GM18867 (cell line): ENCODE measurements at regions not wholly inside any gene's neighbourhood (a gene's known extent, or its start where the extent isn't known, plus 50 kb on each side); places are given as distances from the start of the nearest gene placed in this dataset.

Experiments
- ATAC-seq: cut with Tn5 transposase; IDR thresholded peaks from one replicate; pipeline ENCODE4 v1.9.1; 2021; ENCODE audit warnings: mild to moderate bottlenecking, moderate library complexity; ENCODE audit not compliant: unreplicated experiment

- no peak for ATAC-seq
Observed at GRCh38 chr15:68500363-68501258, 68.6 kb upstream of the ITGA11 start.

GRCh38 chr15:68501259-68501591 is 69.3 kb upstream of the ITGA11 start:
- ATAC-seq: no peak

DNA sequence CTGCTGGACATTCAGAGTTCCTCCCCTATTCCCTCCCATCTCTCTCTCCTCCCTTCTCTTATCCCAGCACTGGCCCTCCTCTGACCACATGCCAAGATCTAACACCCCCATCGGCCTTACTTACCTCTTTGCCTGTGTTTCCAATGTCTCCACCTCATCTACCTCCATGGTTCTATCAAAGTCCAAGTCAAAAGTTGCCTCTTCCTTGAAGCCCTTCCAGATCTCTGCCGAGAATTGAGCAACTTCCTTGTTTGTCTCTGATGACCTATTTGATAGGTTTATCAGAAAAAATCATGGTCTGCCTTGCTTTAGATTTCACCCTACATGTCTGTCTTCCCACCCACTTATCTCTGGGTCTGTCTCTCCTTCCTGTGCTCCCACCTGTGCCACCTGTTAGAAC is 69.7 kb upstream of the ITGA11 start:
- ATAC-seq: no peak

DNA sequence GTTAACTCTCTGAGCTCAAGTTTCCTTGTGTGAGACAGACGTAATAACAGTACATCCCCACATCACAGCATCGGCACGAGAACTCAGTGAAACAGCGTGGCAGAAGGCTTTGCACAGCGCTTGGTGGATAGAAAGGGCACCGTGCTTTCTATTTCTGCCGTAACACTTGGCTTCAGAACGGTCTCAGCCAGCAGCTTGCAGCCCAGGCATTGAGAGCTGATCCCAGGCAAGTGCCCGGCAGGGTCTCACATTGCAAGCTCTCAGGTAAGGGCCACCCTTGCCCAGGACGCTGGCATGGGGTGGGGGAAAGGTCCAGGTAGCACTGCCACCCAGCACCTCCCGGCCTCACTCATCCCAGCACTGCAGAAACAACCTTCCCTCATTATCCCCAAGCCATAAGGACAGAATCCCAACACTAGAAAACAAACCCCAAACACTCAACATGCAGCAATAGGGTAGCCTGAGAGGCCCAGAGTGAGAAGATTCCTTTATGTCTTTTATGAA is 70.5 kb upstream of the ITGA11 start:
- ATAC-seq: no peak

DNA sequence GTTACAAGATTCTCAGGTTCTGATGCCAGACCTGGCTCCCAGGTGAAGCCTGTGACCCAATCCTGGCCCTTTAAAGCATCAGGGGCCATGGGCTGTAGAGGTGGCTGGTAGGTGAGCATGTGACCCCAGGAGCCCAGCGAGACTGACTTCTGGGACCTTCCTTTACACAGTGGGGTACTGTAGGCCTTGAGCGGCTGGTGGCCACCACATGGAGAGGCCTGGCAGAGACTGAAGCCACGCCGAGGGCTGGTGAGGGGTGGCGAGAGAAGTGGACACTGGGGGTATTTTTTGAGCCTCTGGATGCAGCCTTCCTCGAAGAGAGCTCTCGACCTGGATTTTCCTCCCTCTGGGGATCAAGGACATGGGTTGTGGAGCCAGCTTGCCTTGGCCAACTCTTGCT is 71.2 kb upstream of the ITGA11 start:
- ATAC-seq: no peak

DNA sequence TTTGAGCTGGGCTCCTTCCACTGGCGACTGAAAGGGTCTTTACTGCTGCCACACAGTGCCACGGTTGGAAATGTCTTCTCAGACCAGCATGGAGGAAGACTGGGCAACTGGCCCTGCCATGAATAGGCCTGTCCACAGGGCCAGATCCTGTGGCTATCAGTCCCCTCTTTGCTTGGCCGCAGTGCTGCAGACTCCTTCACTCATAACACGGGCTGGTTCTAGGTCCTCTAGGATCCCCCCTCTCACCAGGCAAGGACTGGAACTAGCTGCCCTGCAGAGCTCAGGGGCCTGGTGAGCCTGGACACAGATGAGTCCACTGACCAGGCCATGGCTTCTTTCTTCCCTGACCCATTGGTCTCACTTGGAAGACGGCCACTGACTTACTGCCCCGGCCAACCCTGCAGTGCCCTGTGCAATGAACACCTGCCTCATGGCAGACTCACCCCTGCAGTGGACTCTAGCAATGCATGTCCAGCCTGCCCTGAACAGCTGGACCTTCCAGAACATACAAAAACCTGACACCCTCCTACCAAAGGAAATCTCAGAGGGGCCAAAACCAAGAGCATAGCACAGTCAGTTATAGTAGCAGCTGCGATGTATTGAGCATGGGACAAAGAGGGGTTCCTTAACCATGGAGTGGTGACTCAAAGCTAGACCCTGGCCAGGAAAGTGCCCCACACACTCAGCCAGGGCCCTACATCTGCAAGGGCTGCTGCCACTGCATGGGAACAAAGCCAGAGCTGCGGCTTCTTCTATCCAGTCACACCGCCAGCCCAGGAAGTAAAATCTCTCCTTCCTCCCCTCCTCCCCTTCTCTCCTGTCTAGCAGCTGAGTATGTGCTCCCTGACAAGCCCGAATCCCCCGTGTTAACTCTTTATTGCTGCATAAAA is 72.1 kb upstream of the ITGA11 start:
- ATAC-seq: no peak

GRCh38 chr15:68504681-68505170 is 72.8 kb upstream of the ITGA11 start:
- no peak for ATAC-seq

DNA sequence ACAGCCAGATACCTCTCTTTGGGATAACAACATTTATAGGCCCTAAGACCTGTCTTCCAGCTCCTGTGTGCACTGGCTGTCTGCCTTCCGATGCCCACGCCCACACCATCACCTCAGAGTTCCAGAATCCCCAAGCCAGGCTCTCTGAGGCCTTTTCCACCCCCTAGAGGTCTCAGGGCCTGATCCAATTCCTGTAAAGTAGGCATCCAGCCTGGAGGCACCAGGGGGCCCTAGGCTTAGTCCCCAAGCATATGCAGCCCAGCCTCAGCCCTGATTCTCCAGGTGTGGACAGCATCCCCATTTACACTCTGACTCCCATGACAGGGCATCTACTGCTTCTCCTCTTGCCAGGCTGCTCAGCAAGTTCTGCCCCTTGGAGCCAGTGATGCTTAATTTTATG is 72.7 kb upstream of the CORO2B start:
- no peak for ATAC-seq

DNA sequence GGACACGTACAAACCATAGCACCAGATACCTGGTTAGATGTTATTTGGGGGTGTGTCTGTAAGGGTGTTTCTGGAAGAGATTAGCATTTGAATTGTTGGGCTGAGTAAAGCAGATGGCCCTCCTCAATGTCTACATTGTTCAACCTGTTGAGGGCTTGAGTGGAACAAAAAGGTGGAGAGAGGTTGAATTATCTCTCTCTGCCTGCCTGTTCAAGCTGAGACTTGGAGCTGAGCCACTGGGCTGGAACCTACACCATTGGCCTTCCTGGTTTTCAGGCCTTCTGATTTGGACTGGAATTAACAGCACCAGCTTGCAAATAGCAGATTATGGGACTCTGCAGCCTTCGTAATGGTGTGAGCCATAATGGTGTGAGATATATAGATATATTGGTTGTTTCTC is 71.3 kb upstream of the CORO2B start:
- no peak for ATAC-seq

GRCh38 chr15:68508485-68509189 is 70.2 kb upstream of the CORO2B start:
- no peak for ATAC-seq

GRCh38 chr15:68510558-68510957 is 68.2 kb upstream of the CORO2B start:
- ATAC-seq: no peak

- ATAC-seq: no peak
Observed at GRCh38 chr15:68511073-68511991, 67.5 kb upstream of the CORO2B start.

- ATAC-seq: no peak
Observed at GRCh38 chr15:68512052-68512451, 66.7 kb upstream of the CORO2B start.

- ATAC-seq: no peak
Observed at GRCh38 chr15:68512598-68512997, 66.2 kb upstream of the CORO2B start.

- no peak for ATAC-seq
Observed at GRCh38 chr15:68515371-68516095, 63.3 kb upstream of the CORO2B start.

GRCh38 chr15:68517285-68517761 is 61.5 kb upstream of the CORO2B start:
- no peak for ATAC-seq

- no peak for ATAC-seq
Observed at GRCh38 chr15:68518046-68518445, 60.7 kb upstream of the CORO2B start.

DNA sequence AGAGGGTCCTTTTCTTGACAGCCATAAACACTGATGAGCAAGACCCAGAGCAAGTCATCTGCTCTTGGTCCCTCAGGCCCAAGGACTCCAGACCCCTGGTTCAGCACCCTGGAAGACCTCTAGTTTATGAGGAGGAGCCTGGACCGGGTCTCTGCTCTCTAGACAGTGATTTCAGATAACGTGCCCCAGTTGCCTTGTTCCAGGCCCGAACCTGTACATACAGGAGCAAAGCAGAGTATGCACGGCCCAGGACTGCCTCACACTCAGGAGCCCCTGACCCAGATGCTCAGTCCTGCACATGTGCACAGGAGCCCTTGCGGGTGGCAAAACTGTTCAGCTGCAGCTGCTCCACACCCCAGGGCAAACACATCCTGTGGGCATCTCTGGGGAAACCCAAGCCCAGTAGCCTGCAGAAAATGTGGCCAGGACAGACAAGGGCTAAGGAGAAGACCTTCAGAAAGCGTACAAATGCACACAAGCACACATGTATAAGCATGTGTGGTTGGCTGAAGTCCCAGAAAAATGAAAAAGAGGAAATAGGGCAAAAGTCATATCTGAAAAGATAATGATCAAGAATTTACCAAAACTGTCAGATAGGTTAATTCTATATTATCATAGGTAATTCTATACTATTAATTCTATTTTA is 59.9 kb upstream of the CORO2B start:
- ATAC-seq: no peak
